ENCODE measurements at regions not wholly inside any gene's neighbourhood (a gene's known extent, or its start where the extent isn't known, plus 50 kb on each side); places are given as distances from the start of the nearest gene placed in this dataset.
A peak's percentile ranks its signal among the peaks of the same experiment; 100 is the strongest.

DNA sequence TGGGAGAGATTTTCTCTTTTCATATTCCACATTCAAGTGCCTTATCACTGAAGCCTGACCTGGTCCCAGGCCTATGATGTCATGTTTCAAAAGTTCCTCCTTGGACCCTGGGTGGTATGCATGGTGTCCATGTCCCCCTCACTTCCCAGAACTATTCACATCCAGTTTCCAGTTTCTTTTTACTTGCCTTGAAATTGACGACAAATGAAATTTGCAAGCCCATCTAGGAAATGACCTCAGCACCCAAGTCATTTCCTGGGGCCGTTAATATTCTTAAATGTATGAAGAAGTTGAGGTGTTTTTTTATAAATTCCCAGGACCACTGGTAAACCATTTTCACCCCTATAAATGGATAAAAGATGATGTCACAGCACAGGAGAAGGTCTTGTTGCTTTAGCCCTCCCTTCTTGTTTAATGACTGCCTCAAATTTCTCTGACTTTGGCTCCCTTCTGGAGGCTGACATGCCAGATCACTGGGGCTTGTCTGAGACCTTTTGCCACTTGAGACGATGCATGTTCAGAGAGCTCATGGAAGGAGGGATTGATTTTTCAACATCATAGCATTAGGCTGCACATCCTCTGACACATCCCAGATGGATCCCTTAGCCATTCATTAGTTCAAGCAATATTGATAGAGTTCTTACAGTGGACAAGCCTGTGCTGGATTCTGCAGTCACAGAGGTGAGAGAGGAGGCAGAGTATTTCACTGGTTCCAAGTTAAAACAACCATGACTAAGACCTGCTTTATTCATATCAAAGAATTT lies 221.3 kb downstream of the PLPP3 start:
- no peak overlapping the region for H3K9ac ChIP-seq (ENCODE audit: low read length in 3 of 3)
- H3K4me1 ChIP-seq (ENCODE audit: control insufficient read depth in 2 of 3, insufficient read depth in 2 of 3, low read depth in 1 of 3, low read length in 3 of 3): no peaks in the 10 kb centered on the region
- no peak for FAIRE-seq
- no peaks in the 10 kb centered on the region for H3K36me3 ChIP-seq (ENCODE audit: control insufficient read depth in 2 of 3, insufficient read depth in 3 of 3, low read length in 3 of 3)
- no peaks in the 10 kb centered on the region for H3K27me3 ChIP-seq (ENCODE audit: control insufficient read depth, insufficient read depth, low read length)
- TF ChIP-seq, protein P1, sequence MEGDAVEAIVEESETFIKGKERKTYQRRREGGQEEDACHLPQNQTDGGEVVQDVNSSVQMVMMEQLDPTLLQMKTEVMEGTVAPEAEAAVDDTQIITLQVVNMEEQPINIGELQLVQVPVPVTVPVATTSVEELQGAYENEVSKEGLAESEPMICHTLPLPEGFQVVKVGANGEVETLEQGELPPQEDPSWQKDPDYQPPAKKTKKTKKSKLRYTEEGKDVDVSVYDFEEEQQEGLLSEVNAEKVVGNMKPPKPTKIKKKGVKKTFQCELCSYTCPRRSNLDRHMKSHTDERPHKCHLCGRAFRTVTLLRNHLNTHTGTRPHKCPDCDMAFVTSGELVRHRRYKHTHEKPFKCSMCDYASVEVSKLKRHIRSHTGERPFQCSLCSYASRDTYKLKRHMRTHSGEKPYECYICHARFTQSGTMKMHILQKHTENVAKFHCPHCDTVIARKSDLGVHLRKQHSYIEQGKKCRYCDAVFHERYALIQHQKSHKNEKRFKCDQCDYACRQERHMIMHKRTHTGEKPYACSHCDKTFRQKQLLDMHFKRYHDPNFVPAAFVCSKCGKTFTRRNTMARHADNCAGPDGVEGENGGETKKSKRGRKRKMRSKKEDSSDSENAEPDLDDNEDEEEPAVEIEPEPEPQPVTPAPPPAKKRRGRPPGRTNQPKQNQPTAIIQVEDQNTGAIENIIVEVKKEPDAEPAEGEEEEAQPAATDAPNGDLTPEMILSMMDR (IDR thresholded peaks at IDR 0.05; ENCODE audit: borderline replicate concordance, extremely low read depth, insufficient read depth): no peak
- DNase-seq: peak in 3 of 5 donors; percentile 64 to 86 (median 82)
- H3K9me3 ChIP-seq (ENCODE audit: control insufficient read depth in 2 of 3, insufficient read depth in 1 of 3, low read length in 3 of 3): no peaks in the 10 kb centered on the region
- intact Hi-C loops (cut with DNase I): no loop called here
- no peak overlapping the region for H3K4me3 ChIP-seq (ENCODE audit: low read length in 3 of 3)
- H3K27ac ChIP-seq (ENCODE audit: low read depth in 2 of 2, low read length in 2 of 2): no peak overlapping the region

DNA sequence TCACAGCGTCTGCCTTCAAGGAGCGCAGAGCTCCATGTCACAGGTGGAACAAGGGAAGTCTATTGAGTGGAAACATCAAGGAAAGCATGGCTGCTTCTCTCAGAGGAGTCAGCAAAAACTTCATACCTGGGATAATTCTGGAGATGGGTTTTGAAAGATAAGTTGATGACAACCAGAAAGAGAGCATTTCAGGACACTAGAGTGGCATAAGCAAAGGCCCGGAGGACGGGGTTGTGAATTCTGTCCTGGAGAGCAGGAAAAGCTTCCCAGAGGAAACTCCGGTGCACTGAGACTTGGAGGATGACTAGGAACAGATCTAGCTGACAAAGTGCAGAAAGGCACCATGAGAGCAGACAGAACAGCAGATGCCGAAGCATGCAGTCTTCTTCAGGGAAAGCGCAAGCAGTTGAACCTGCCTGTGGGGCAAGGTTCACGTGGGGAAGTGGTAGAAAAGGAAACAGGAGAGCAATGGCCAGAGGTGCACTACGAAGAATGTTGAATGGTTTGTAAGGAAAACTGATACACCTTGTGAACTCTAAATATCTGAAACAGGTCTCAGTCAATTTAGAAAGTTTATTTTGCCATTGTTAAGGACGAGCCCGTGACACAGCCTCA lies 222.9 kb downstream of the PLPP3 start:
- H3K27me3 ChIP-seq (ENCODE audit: control insufficient read depth, insufficient read depth, low read length): no peaks in the 10 kb centered on the region
- H3K9me3 ChIP-seq (ENCODE audit: control insufficient read depth in 2 of 3, insufficient read depth in 1 of 3, low read length in 3 of 3): no peaks in the 10 kb centered on the region
- H3K9ac ChIP-seq (ENCODE audit: low read length in 3 of 3): no peak overlapping the region
- H3K4me1 ChIP-seq (ENCODE audit: control insufficient read depth in 2 of 3, insufficient read depth in 2 of 3, low read depth in 1 of 3, low read length in 3 of 3): no peaks in the 10 kb centered on the region
- FAIRE-seq (no peak), DNase-seq (no peak)
- H3K4me3 ChIP-seq (ENCODE audit: low read length in 3 of 3): no peak overlapping the region
- H3K27ac ChIP-seq (ENCODE audit: low read depth in 2 of 2, low read length in 2 of 2): no peak overlapping the region
- H3K36me3 ChIP-seq (ENCODE audit: control insufficient read depth in 2 of 3, insufficient read depth in 3 of 3, low read length in 3 of 3): no peaks in the 10 kb centered on the region
- TF ChIP-seq, protein P1 (IDR thresholded peaks at IDR 0.05; ENCODE audit: borderline replicate concordance, extremely low read depth, insufficient read depth): no peak
- intact Hi-C loops (cut with DNase I): no loop called here

DNA sequence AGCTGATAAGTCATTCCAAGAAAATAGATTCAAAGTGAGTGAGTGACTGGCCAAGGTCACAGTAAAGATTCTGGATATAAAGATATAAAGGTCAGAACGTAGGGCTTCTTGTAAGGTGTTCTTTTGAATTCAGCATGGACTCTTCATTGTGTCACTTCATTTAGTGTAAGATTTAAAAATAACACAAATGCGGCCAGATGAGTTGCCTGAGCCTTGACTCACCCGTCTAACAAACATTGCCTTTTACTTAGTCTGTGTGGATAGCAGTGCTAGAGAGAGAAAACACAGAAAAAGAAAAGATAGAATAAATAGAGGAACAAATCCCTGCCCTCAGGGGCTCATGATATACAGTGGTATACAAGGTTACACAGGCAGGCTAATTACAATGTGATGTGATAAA lies 223.4 kb downstream of the PLPP3 start:
- Histone ChIP-seq H3K4me1 (ENCODE audit: control insufficient read depth in 2 of 3, insufficient read depth in 2 of 3, low read depth in 1 of 3, low read length in 3 of 3) (no peaks in the 10 kb centered on the region), H3K9me3 (ENCODE audit: control insufficient read depth in 2 of 3, insufficient read depth in 1 of 3, low read length in 3 of 3) (no peaks in the 10 kb centered on the region), H3K27me3 (ENCODE audit: control insufficient read depth, insufficient read depth, low read length) (no peaks in the 10 kb centered on the region), H3K27ac (ENCODE audit: low read depth in 2 of 2, low read length in 2 of 2) (no peak overlapping the region), H3K9ac (ENCODE audit: low read length in 3 of 3) (no peak overlapping the region), H3K36me3 (ENCODE audit: control insufficient read depth in 2 of 3, insufficient read depth in 3 of 3, low read length in 3 of 3) (no peaks in the 10 kb centered on the region), H3K4me3 (ENCODE audit: low read length in 3 of 3) (no peak overlapping the region)
- FAIRE-seq (no peak), DNase-seq (no peak)
- TF ChIP-seq, protein P1 (IDR thresholded peaks at IDR 0.05; ENCODE audit: borderline replicate concordance, extremely low read depth, insufficient read depth): no peak
- intact Hi-C loops (cut with DNase I): no loop called here

All from kidney (tissue), 13 donors.